NOMO-1 treated with DMSO at 0.1 percent for 48 hours (cell line): ENCODE measurements at regions not wholly inside any gene's neighbourhood (a gene's known extent, or its start where the extent isn't known, plus 50 kb on each side); places are given as distances from the start of the nearest gene placed in this dataset.
"Not testable (repeated sequence)": the region's sequence is repeated elsewhere in the genome, so short reads cannot be mapped to it uniquely, and the experiment has no call there.

Experiments
- DNase-seq: peaks from one replicate; lab custom pipeline; 2025; ENCODE audit not compliant: unreplicated experiment; lab: John Stamatoyannopoulos, UW

DNA sequence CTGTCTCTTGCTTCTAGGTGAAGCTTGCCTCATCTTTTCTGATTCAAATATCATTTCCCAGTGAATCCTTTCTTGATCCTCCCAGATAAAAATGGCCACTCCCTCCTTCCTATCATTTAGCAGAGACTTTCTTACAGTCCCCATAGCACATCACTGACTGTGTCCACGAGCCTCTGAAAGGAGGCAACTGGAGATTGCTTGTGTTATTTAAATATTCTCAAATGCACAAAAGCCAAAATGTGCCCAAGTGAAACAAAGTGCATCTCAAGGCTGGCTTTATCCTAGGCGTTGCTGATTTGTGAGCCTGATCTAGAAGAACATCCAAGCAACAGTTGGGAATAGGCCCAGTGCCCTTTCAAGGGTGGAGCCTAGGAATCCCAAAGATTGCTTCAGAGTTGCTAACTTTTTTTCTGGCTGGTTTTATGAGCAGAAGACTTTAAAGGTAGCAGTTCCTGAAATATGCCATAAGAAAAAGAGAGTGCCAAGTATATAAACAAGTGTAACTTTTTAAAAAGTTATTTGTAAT is 393.6 kb downstream of the CD83 start:
- DNase-seq, result no peak

DNA sequence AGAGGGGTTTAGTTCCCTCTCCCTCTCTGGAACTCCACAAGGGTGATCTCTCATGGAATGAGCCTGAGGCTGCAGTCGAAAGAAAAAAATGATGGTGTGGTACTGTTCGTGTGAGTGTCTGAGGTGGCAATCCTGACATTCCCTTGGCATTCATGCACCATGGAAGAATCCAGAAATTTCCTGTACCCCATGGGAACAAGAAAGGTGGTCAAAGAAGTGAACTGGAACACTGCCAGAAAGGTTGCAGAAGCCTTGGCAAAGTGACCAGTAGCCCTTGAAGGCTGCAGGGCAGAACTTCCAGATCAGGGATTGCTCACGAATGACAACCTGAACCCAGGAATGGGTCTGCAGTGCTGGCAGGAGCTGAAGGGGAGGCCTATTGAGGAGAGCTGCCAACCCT is 394.7 kb downstream of the CD83 start:
- DNase-seq, result no peak

- DNase-seq, result no peak
These were observed 396.2 kb downstream of the CD83 start for GRCh38 chr6:14513496-14514393.

DNA sequence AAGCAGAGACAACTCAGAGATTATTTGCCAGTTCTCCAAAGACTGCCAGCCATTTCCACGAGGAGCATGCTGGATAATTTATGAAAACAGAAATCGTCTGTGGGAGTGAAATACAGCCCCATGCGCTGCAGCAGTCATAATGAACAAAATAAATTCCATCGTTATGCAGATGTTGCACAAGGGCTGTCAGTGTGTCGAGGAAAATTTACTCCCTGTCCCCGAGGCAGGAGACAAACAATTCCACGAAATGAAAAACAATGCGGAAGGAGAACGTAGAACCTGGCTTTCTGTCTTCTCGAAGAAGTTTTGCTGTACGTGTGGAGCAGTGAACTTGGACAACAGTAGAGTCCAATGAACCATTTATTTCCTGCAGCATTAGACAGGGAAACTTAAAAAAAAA is 399.4 kb downstream of the CD83 start:
- DNase-seq, result no peak

DNA sequence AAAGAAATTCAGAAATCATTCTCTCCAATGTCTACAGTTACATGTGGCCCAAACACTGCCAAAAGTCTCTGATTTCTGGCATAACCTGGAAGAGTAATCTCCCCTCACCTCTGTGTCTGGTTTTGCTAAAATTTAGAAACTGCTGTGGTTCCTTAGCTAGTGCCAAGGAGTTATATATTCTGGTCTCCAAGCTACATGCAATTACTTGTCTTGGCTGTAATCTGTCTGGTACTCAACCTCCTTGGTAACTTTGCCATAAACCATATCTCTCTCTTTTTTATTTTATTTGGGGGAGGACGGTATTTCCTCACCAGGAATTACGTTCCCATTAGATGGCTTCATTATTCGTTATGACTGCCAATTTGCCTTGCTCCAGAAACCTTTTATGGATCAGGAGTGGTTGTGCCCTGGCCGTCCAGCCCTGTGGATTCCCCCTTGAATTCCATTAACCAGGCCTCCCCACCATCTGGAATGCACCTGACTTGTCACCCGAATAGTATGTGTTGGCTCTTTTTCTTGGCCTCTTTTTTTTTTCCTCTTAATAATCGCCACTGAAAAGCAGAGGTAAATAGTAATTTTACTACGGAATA is 400.0 kb downstream of the CD83 start:
- DNase-seq, result no peak

GRCh38 chr6:14518515-14519217 is 401.1 kb downstream of the CD83 start:
- DNase-seq, result no peak

DNA sequence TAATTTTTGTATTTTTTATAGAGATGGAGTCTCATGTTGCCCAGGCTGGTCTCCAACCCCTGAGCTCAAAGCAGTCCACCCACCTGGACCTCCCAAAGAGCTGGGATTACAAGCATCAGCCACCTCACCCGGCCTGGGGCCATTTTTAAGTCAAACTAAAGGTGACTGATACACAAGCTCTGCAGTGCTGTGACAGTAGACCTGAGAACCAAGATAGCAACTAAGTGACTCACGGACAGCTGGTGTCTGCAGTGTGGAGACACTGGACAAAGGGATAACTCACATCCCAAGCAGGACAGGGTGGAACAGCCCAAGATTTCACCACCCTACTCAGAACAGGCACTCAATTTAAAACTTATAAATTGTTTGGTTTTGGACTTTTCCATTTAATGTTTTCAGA is 402.5 kb downstream of the CD83 start:
- DNase-seq, result no peak

GRCh38 chr6:14520536-14520935 is 403.0 kb downstream of the CD83 start:
- DNase-seq, result no peak

DNA sequence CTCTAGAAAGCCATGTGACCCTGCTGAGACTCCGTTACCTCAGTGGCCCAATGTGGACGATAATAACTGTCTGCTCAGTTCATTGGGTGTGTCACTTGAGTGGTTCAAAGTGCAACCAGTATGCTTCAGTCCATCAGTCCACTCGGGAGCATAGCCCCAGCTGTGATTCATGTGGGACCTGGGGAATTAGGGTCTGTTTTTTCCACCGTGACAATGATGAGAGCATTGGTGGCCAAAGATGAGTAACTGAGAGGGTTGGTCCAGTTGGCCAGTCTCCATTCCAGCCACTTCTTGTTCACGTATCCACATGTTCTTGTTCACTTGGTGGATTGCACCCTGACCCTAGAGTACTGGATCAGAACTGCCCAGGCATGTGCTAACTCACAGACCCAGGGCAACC is 403.6 kb downstream of the CD83 start:
- DNase-seq, result no peak

GRCh38 chr6:14521861-14522260 is 404.3 kb downstream of the CD83 start:
- DNase-seq, result not testable (repeated sequence)

GRCh38 chr6:14524319-14524718 is 406.7 kb downstream of the CD83 start:
- no peak for DNase-seq

DNA sequence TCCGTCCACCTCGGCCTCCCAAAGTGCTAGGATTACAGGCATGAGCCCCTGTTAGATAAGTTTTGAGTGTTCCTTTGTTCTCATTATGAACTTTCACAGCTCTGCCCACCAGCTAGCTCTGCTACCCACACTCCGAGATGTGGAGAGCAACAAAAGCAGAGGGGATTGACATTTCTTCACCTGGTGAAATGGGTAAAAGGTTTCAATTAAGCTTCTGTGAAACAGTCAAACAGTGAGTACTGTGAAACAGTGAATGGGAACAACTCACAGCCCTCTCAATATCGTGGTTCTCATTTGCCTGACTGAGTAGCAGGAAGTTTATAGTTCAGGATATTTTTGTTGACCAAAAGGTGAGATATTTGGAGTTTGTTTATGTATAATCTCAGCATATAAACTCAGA is 412.8 kb downstream of the CD83 start:
- DNase-seq, result no peak

- no peak for DNase-seq
These were observed 415.9 kb downstream of the CD83 start for GRCh38 chr6:14533446-14533845.

DNA sequence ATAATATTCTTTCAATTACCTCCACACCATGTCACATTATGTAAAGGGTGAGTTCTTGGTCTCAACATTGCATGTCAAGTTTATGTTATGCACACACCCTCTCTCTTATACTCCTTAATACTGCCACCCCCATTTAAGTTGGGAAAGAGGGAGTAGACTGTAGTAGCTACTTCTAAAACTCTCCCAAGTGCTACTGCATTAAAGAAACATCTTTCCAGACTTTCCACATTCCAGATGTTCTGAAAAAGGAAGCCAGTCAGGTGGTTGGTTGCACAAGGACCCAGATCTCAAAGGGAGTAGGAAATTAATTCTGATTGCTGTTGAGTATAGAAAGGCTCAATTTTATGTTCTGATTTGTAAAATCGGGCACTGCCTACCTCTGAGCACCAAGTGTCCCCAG is 419.5 kb downstream of the CD83 start:
- no peak for DNase-seq

- no peak for DNase-seq
These were observed 422.7 kb downstream of the CD83 start for GRCh38 chr6:14540276-14540675.

DNA sequence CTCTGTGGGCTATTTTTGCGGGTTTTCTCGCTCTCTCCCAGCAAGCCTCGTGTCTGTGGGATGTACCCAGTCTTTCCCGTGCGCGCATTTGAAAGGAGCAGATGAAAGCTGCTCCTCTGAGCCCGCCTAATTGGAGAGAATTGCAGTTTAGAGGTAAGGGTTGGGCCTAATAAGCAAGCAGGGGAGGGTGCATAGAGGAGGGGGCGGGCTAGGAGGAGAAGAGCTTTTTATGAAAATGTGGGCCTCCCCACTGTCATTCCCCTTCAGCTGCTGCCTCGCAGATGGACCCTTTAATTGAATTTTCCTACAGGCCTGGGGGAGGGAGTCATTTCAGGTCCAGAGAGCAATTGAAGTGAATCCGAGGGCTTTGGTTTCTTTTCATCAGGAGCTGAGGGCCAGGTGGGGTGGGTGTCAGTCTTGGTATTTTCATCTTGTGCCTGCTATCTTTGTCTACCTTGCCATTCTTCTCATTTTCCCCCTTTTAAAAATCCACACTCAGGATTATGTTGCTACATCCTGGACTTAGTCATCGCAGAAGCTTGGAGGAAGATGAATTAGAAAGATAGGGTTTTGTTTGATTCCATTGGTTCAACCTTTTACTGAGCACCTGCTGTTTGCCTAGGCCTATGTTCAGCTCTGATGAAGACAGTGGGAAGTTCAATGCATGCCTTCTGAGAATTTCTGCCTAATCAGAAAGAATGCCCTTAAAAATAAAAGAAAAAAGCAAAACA is 423.4 kb downstream of the CD83 start:
- DNase-seq, result no peak

GRCh38 chr6:14542670-14543366 is 425.2 kb downstream of the CD83 start:
- DNase-seq, result no peak

- no peak for DNase-seq
These were observed 426.5 kb downstream of the CD83 start for GRCh38 chr6:14543971-14544585.

DNA sequence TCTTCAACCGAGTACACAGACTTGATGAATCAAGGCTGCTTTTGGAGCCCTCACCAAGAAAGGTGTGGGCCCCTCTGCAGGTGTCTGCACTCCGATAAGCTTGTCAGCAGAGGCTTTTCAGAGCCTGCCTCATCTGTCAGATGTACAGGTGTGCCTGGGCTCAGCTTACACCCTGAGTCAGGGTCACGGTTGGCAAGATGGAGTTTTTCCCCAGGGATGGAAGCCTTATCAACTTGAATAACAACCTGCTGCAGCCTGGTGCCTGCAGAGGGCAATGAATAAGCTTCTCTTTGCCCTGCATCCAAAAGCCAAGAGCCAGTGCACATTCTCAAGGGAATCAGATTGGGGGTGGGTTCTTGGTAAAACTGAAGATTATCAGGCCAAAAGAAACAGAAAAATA is 427.1 kb downstream of the CD83 start:
- no peak for DNase-seq

- DNase-seq, result no peak
These were observed 427.9 kb downstream of the CD83 start for GRCh38 chr6:14545496-14545895.
